K562 (cell line): ENCODE measurements at regions not wholly inside any gene's neighbourhood (a gene's known extent, or its start where the extent isn't known, plus 50 kb on each side); places are given as distances from the start of the nearest gene placed in this dataset.

Source experiments
- ATAC-seq: fragments of 200-7000 bp; cut with Tn5 transposase; 3 replicates; pipeline ENCODE4 v1.9.1; 2020; ENCODE audit warnings: moderate library complexity
- BruUV-seq: library from RNA; stranded (reverse); fragments of 400-500 nt; replicated peaks from 2 replicates; lab custom pipeline; 2021; lab: Mats Ljungman, UMichigan
- CTCF ChIA-PET: fragments of 300-600 bp; formaldehyde crosslinking; extraction: SDS; loops from one replicate; lab custom pipeline; 2021; ENCODE audit warnings: low intra/inter-chr PET ratio; lab: Yijun Ruan, JAX
- POLR2A ChIA-PET: fragments of 300-600, 350-650 bp; sonication (Branson Sonifier 250); formaldehyde crosslinking; extraction: SDS; loops from one replicate; lab custom pipeline; 2021; ENCODE audit warnings: antibody characterized with exemption, inconsistent platforms; lab: Yijun Ruan, JAX
- DNase-seq, 4 experiments: peaks; one replicate each; pipeline versions ENCODE4 v3.0.0 to v3.0.0-alpha.2; 2011 to 2018; ENCODE audit warnings: low spot score in 3 of 4, mixed read lengths in 3 of 4; ENCODE audit errors: extremely low read depth in 1 of 4
- FAIRE-seq: peaks from 2 replicates; lab custom pipeline; 2011; peaks lifted over from hg19 to GRCh38; lab: Jason Lieb, UNC
- H2AFZ ChIP-seq: 2 replicates; pipeline ENCODE4 v1.6.0; 2011; ENCODE audit warnings: low read depth, low read length, control low read depth, inconsistent platforms
- H3K27ac ChIP-seq: fragments of 200-600 bp; 3 replicates; pipeline ENCODE4 v1.8.0; 2011; ENCODE audit warnings: low read depth, mild to moderate bottlenecking, control low read depth, inconsistent platforms, low read length, moderate library complexity, mixed read lengths; ENCODE audit errors: extremely low read depth
- H3K27me3 ChIP-seq, 2 experiments: fragments of 300-600 bp in 1 of 2; 2 replicates in 1 of 2; 3 replicates in 1 of 2; pipeline versions ENCODE4 v1.6.0 to v1.8.0; 2011; ENCODE audit warnings: inconsistent platforms in 2 of 2, low read length in 2 of 2, mild to moderate bottlenecking in 1 of 2, mixed read lengths in 1 of 2, moderate library complexity in 1 of 2; ENCODE audit not compliant: control insufficient read depth in 2 of 2, insufficient read depth in 2 of 2
- H3K36me3 ChIP-seq: fragments of 300-600 bp; 3 replicates; pipeline ENCODE4 v1.8.0; 2011; ENCODE audit warnings: mild to moderate bottlenecking, low read length, inconsistent platforms; ENCODE audit not compliant: control insufficient read depth, insufficient read depth
- H3K4me1 ChIP-seq, 2 experiments: fragments of 200-600 bp in 1 of 2; replicated peaks in 1 of 2; 2 replicates in 1 of 2; 3 replicates in 1 of 2; pipeline versions ENCODE4 v1.5.1 to v1.8.0; 2011; ENCODE audit warnings: inconsistent platforms in 2 of 2, low read length in 2 of 2, mild to moderate bottlenecking in 1 of 2, mixed read lengths in 1 of 2, moderate library complexity in 1 of 2; ENCODE audit not compliant: control insufficient read depth in 2 of 2, insufficient read depth in 2 of 2
- H3K4me2 ChIP-seq: 2 replicates; pipeline ENCODE4 v1.6.1; 2011; ENCODE audit warnings: low read length, control low read depth, inconsistent platforms, mixed read lengths; ENCODE audit not compliant: insufficient read depth
- H3K4me3 ChIP-seq: fragments of 200-600 bp; sonication (generic), shearing (Covaris generic); 2 replicates; pipeline ENCODE4 v1.5.1; 2016; ENCODE audit warnings: control low read depth, inconsistent platforms
- H3K79me2 ChIP-seq: fragments of 200-600 bp; 3 replicates; pipeline ENCODE4 v1.8.0; 2011; ENCODE audit warnings: low read length, inconsistent platforms; ENCODE audit not compliant: control insufficient read depth, insufficient read depth
- H3K9ac ChIP-seq, 2 experiments: 2 replicates each; pipeline versions ENCODE4 v1.6.0 to v1.6.1; 2011; ENCODE audit warnings: low read depth in 2 of 2, low read length in 2 of 2, control low read depth in 1 of 2, inconsistent platforms in 1 of 2, mild to moderate bottlenecking in 1 of 2, mixed read lengths in 1 of 2; ENCODE audit not compliant: insufficient read depth in 1 of 2
- H3K9me1 ChIP-seq: one replicate; pipeline ENCODE4 v1.6.0; 2011; ENCODE audit warnings: inconsistent platforms, mild to moderate bottlenecking, low read length, moderate library complexity; ENCODE audit not compliant: control insufficient read depth, insufficient read depth
- H3K9me3 ChIP-seq: replicated peaks from 2 replicates; pipeline ENCODE4 v1.5.1; 2011; ENCODE audit warnings: low read depth, low read length, inconsistent platforms; ENCODE audit not compliant: control insufficient read depth, insufficient read depth
- H4K20me1 ChIP-seq: replicated peaks from 2 replicates; pipeline ENCODE4 v1.6.1; 2011; ENCODE audit warnings: low read length, inconsistent platforms, mixed read lengths; ENCODE audit not compliant: control insufficient read depth, insufficient read depth
- ARNT ChIP-seq, 2 experiments: fragments of 450-650 bp; IDR thresholded peaks; 2 replicates each; pipeline ENCODE4 v1.6.1; 2016; ENCODE audit warnings: mild to moderate bottlenecking in 1 of 2
- CEBPB ChIP-seq: fragments of 450-650 bp; IDR thresholded peaks from 2 replicates; pipeline ENCODE4 v1.6.1; 2016; ENCODE audit warnings: missing genetic modification characterization, missing compliant biosample characterization
- DNMT1 ChIP-seq: fragments of 450-650 bp; IDR thresholded peaks from 2 replicates; pipeline ENCODE4 v1.6.1; 2016; ENCODE audit warnings: antibody characterized with exemption, mild to moderate bottlenecking
- KLF1 ChIP-seq: fragments of 450-650 bp; IDR thresholded peaks from 2 replicates; pipeline ENCODE4 v1.6.1; 2016; ENCODE audit warnings: missing genetic modification characterization, missing compliant biosample characterization
- MYNN ChIP-seq, 2 experiments: sonication (generic); formaldehyde crosslinking in 1 of 2; IDR thresholded peaks; 2 replicates each; pipeline versions ENCODE4 v1.5.0 to v1.6.1; 2016 to 2020; ENCODE audit warnings: antibody characterized with exemption in 1 of 2, missing genetic modification reagents in 1 of 2
- PHB ChIP-seq: fragments of 250-450 bp; sonication (Bioruptor Pico); IDR thresholded peaks from 2 replicates; pipeline ENCODE4 v1.5.0; 2021
- POLR2B ChIP-seq: fragments of 450-650 bp; IDR thresholded peaks from 2 replicates; pipeline ENCODE4 v1.6.1; 2018; ENCODE audit warnings: low read depth; ENCODE audit not compliant: partially characterized antibody
- ZNF146 ChIP-seq: IDR thresholded peaks from one replicate; pipeline ENCODE4 v1.6.1; 2018; ENCODE audit warnings: missing compliant biosample characterization; ENCODE audit not compliant: unreplicated experiment
- ZNF408 ChIP-seq: fragments of 250-450 bp; sonication (Bioruptor Pico); IDR thresholded peaks from 2 replicates; pipeline ENCODE4 v1.4.0; 2020; ENCODE audit warnings: low read depth, mild to moderate bottlenecking, moderate library complexity
- ZNF445 ChIP-seq: fragments of 250-450 bp; sonication (Bioruptor Pico); IDR thresholded peaks from 2 replicates; pipeline ENCODE4 v1.4.0; 2020; ENCODE audit warnings: low read depth, mild to moderate bottlenecking, moderate library complexity
- WGBS: fragments of 100-300 bp; shearing (Covaris generic); methylation state at CpG from one replicate; pipeline ENCODE4 v1.1.6; 2016; ENCODE audit warnings: low coverage, mixed read lengths; ENCODE audit not compliant: insufficient coverage; ENCODE audit errors: missing lambda C conversion rate; 5-methylcytosine and 5-hydroxymethylcytosine counted together
- in situ Hi-C: fragments of 300-500 bp; cut with MboI; formaldehyde crosslinking; loops from 4 replicates; pipeline ENCODE4 v1.15.0; 2018; ENCODE audit warnings: inconsistent platforms, mixed read lengths
- intact Hi-C: fragments of 100-400 bp; cut with micrococcal nuclease; formaldehyde crosslinking; loops from 2 replicates; pipeline ENCODE4 v1.14.2; 2022
- TF ChIP-seq, protein P1 (sequence below): fragments of 450-650 bp; formaldehyde crosslinking; IDR thresholded peaks from 2 replicates; pipeline ENCODE4 v1.4.0; 2022; ENCODE audit warnings: missing genetic modification characterization

DNA sequence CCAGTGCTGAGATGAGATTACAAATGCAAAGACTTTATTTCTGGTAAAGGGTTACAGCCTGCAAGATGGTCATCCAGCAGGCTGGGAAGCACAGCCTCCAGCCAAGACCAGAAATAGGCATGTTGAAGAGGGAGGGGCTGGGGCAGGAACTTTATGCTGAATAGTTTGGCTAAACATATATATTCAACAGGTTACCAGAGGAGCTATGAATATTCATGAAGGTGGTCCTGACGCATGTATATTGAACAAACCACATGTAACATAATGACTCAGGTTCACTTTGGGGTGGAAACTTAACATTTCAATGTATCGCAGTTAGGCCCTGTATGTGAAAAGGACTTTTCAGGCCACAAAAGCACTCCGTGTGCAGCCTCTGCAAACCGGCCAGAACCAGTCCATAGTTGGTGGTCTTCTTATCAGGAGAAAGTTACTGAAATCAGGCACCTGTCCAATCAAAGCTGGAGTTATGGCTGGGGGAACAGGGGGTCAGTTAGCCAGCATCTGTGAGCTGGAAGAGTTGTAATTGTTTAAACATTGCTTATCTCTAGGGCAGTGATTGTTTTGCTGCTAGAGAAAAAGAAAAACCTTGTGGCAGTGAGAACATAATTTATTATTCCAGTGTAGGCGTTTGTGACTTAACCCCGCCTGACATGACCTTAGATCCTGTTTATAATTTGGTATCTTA lies 372.9 kb upstream of the AUTS2 start:
- no peaks in the 10 kb centered on the region for H3K9me1 ChIP-seq
- H3K4me2 ChIP-seq, result no peak overlapping the region
- BruUV-seq, result no TSS peak
- FAIRE-seq (no peak), DNase-seq (no peak), ATAC-seq (no peak)
- H3K27me3 ChIP-seq, result no peaks in the 10 kb centered on the region
- H3K4me1 ChIP-seq, result no peaks in the 10 kb centered on the region
- ChIA-PET CTCF (no interaction called here), POLR2A (no interaction called here)
- H3K9me3 ChIP-seq, result no peaks in the 10 kb centered on the region
- no peak overlapping the region for H3K9ac ChIP-seq
- in situ Hi-C loops, result no loop called here
- H4K20me1 ChIP-seq, result no peaks in the 10 kb centered on the region
- no peak for TF ChIP-seq MYNN (IDR thresholded peaks at IDR 0.05)
- no peak for TF ChIP-seq MYNN (CRISPR knock-in tag; IDR thresholded peaks at IDR 0.05)
- TF ChIP-seq ZNF408 (CRISPR knock-in tag), result no peak
- TF ChIP-seq ARNT (IDR thresholded peaks at IDR 0.05), result no peak
- no peak for TF ChIP-seq ZNF445 (CRISPR knock-in tag)
- TF ChIP-seq KLF1 (tag), result no peak
- TF ChIP-seq, protein P1, sequence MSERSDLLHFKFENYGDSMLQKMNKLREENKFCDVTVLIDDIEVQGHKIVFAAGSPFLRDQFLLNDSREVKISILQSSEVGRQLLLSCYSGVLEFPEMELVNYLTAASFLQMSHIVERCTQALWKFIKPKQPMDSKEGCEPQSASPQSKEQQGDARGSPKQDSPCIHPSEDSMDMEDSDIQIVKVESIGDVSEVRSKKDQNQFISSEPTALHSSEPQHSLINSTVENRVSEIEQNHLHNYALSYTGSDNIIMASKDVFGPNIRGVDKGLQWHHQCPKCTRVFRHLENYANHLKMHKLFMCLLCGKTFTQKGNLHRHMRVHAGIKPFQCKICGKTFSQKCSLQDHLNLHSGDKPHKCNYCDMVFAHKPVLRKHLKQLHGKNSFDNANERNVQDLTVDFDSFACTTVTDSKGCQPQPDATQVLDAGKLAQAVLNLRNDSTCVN (CRISPR knock-in tag), result no peak
- no peak for TF ChIP-seq PHB (CRISPR knock-in tag)
- no peak for TF ChIP-seq ZNF146
- TF ChIP-seq CEBPB (tag), result no peak
- TF ChIP-seq DNMT1, result no peak
- no peak for TF ChIP-seq POLR2B
- WGBS, result 4% methylated on average over 6 of the region's 6 CpGs
- no peak overlapping the region for H3K4me3 ChIP-seq
- intact Hi-C loops, result no loop called here
- no peak overlapping the region for H3K27ac ChIP-seq
- no peaks in the 10 kb centered on the region for H3K36me3 ChIP-seq
- H2AFZ ChIP-seq, result no peak overlapping the region
- no peaks in the 10 kb centered on the region for H3K79me2 ChIP-seq
